Testis (tissue), 2 donors: ENCODE measurements at regions not wholly inside any gene's neighbourhood (a gene's known extent, or its start where the extent isn't known, plus 50 kb on each side); places are given as distances from the start of the nearest gene placed in this dataset.

Experiments used
- CTCF ChIP-seq, 3 experiments: fragments of 450-650 bp in 2 of 3; fragments of 200-600 bp in 1 of 3; sonication (generic) in 1 of 3; IDR thresholded peaks; one replicate each; pipeline ENCODE4 v1.5.1; 2016 to 2019; ENCODE audit warnings: antibody characterized with exemption in 3 of 3, mild to moderate bottlenecking in 2 of 3, moderate library complexity in 1 of 3
- POLR2A ChIP-seq: fragments of 450-650 bp; IDR thresholded peaks from one replicate; pipeline ENCODE4 v1.6.1; 2017; ENCODE audit warnings: antibody characterized with exemption, mild to moderate bottlenecking, moderate library complexity

- TF ChIP-seq CTCF (IDR thresholded peaks at IDR 0.05) (no peak), POLR2A (no peak)
Observed at GRCh38 chr6:74902846-74903245, 303.0 kb downstream of the COL12A1 start.
